Tibial artery (tissue), 4 donors: ENCODE measurements at regions not wholly inside any gene's neighbourhood (a gene's known extent, or its start where the extent isn't known, plus 50 kb on each side); places are given as distances from the start of the nearest gene placed in this dataset.
A peak's percentile ranks its signal among the peaks of the same experiment; 100 is the strongest.

ENCODE experiments used
- DNase-seq, 2 donors: peaks; one replicate each; pipeline ENCODE4 v3.0.0-alpha.2; 2019
- H3K27ac ChIP-seq, 2 donors: fragments of 200-600 bp; sonication (generic) in 1 of 2; 1 replicate in 1 of 2; 2 replicates in 1 of 2; pipeline ENCODE4 v1.5.1; 2018 to 2019; ENCODE audit warnings: mild to moderate bottlenecking in 1 of 2
- H3K27me3 ChIP-seq, 2 donors: fragments of 200-600 bp; sonication (generic) in 1 of 2; one replicate each; pipeline versions ENCODE4 v1.5.1 to v1.6.0; 2016 to 2019
- H3K36me3 ChIP-seq, 3 donors: fragments of 200-600 bp; sonication (generic) in 2 of 3; one replicate each; pipeline ENCODE4 v1.5.1; 2016 to 2019; ENCODE audit warnings: mild to moderate bottlenecking in 2 of 3
- H3K4me1 ChIP-seq, 4 donors: fragments of 200-600 bp; sonication (generic) in 2 of 4; 1 replicate in 3 of 4; 2 replicates in 1 of 4; pipeline ENCODE4 v1.5.1; 2016 to 2019
- H3K4me3 ChIP-seq, 2 donors: fragments of 200-600 bp; sonication (generic) in 1 of 2; 1 replicate in 1 of 2; 2 replicates in 1 of 2; pipeline ENCODE4 v1.5.1; 2018 to 2019; ENCODE audit warnings: mild to moderate bottlenecking in 2 of 2
- H3K9me3 ChIP-seq, 3 donors: fragments of 200-600 bp; sonication (generic) in 1 of 3; one replicate each; pipeline ENCODE4 v1.5.1; 2016 to 2019
- CTCF ChIP-seq, 2 experiments: fragments of 200-600 bp in 1 of 2; fragments of 450-650 bp in 1 of 2; IDR thresholded peaks; one replicate each; pipeline ENCODE4 v1.5.1; 2017 to 2019; ENCODE audit warnings: antibody characterized with exemption in 2 of 2, mild to moderate bottlenecking in 1 of 2, moderate library complexity in 1 of 2
- intact Hi-C: fragments of 100-400 bp; cut with DNase I; formaldehyde crosslinking; loops from one replicate; pipeline ENCODE4 v1.15.0; 2023; ENCODE audit warnings: low total_unique reads

- H3K36me3 ChIP-seq, result no peaks in the 10 kb centered on the region
- H3K4me3 ChIP-seq, result no peak overlapping the region
- no peak overlapping the region for H3K27ac ChIP-seq
- intact Hi-C loops, result no loop called here
- no peaks in the 10 kb centered on the region for H3K4me1 ChIP-seq
- H3K9me3 ChIP-seq, result no peaks in the 10 kb centered on the region
- DNase-seq, result no peak
- no peak for TF ChIP-seq CTCF (IDR thresholded peaks at IDR 0.05)
- H3K27me3 ChIP-seq, result no peaks in the 10 kb centered on the region
Measured at GRCh38 chr10:124204726-124205125, 111.3 kb upstream of the CHST15 start.

GRCh38 chr10:124200011-124200410, 106.6 kb upstream of the CHST15 start:
- H3K4me3 ChIP-seq, result no peak overlapping the region
- TF ChIP-seq CTCF (IDR thresholded peaks at IDR 0.05), result no peak
- no peak overlapping the region for H3K27ac ChIP-seq
- intact Hi-C loops, result no loop called here
- H3K36me3 ChIP-seq, result no peaks in the 10 kb centered on the region
- H3K9me3 ChIP-seq, result no peaks in the 10 kb centered on the region
- H3K4me1 ChIP-seq, result peaks cover 0 to 21% (median 4%) of the 10 kb centered on the region in 4 donors
- no peaks in the 10 kb centered on the region for H3K27me3 ChIP-seq
- DNase-seq, result no peak

GRCh38 chr10:124198871-124199270, 105.5 kb upstream of the CHST15 start:
- TF ChIP-seq CTCF (IDR thresholded peaks at IDR 0.05), result no peak
- Histone ChIP-seq H3K4me3 (no peak overlapping the region), H3K27me3 (no peaks in the 10 kb centered on the region), H3K4me1 (peaks cover 0 to 21% (median 4%) of the 10 kb centered on the region in 4 donors), H3K36me3 (no peaks in the 10 kb centered on the region), H3K9me3 (no peaks in the 10 kb centered on the region), H3K27ac (peak overlapping the region; percentile 35 to 86)
- intact Hi-C loops, result no loop called here
- no peak for DNase-seq

- Histone ChIP-seq H3K4me3 (no peak overlapping the region), H3K4me1 (peaks cover 0 to 21% (median 4%) of the 10 kb centered on the region in 4 donors), H3K36me3 (no peaks in the 10 kb centered on the region), H3K27me3 (no peaks in the 10 kb centered on the region), H3K27ac (peak overlapping the region; percentile 86 to 89), H3K9me3 (no peaks in the 10 kb centered on the region)
- intact Hi-C loops, result no loop called here
- TF ChIP-seq CTCF (IDR thresholded peaks at IDR 0.05), result no peak
- DNase-seq, result no peak
Measured at GRCh38 chr10:124198125-124198501, 104.7 kb upstream of the CHST15 start.

GRCh38 chr10:124197371-124198124, 104.2 kb upstream of the CHST15 start:
- H3K4me1 ChIP-seq, result peaks cover 0 to 21% (median 4%) of the 10 kb centered on the region in 4 donors
- no peaks in the 10 kb centered on the region for H3K9me3 ChIP-seq
- H3K27ac ChIP-seq, result peak overlapping the region; percentile 86 to 89
- no peaks in the 10 kb centered on the region for H3K36me3 ChIP-seq
- intact Hi-C loops, result no loop called here
- DNase-seq, result peak; percentile 71 to 91
- no peak for TF ChIP-seq CTCF (IDR thresholded peaks at IDR 0.05)
- H3K27me3 ChIP-seq, result no peaks in the 10 kb centered on the region
- H3K4me3 ChIP-seq, result no peak overlapping the region
